Kidney epithelial cell (primary cell): ENCODE measurements at regions not wholly inside any gene's neighbourhood (a gene's known extent, or its start where the extent isn't known, plus 50 kb on each side); places are given as distances from the start of the nearest gene placed in this dataset.
A peak's percentile ranks its signal among the peaks of the same experiment; 100 is the strongest.

Source experiments
- DNase-seq: peaks from one replicate; pipeline ENCODE4 v3.0.0-alpha.2; 2010; ENCODE audit warnings: low read depth
- H3K27me3 ChIP-seq: 2 replicates; pipeline ENCODE4 v1.6.0; 2011; ENCODE audit warnings: low read length; ENCODE audit not compliant: control insufficient read depth, insufficient read depth
- H3K36me3 ChIP-seq: 2 replicates; pipeline ENCODE4 v1.5.1; 2011; ENCODE audit warnings: low read length; ENCODE audit not compliant: control insufficient read depth, insufficient read depth
- H3K4me3 ChIP-seq: 2 replicates; pipeline ENCODE4 v1.5.1; 2011; ENCODE audit warnings: low read depth, mild to moderate bottlenecking, control low read depth, low read length
- CTCF ChIP-seq: IDR thresholded peaks from 2 replicates; pipeline ENCODE4 v1.5.1; 2011; ENCODE audit warnings: mild to moderate bottlenecking, moderate library complexity, low read length, control low read depth, inconsistent platforms; ENCODE audit not compliant: insufficient read depth, poor library complexity, severe bottlenecking

DNA sequence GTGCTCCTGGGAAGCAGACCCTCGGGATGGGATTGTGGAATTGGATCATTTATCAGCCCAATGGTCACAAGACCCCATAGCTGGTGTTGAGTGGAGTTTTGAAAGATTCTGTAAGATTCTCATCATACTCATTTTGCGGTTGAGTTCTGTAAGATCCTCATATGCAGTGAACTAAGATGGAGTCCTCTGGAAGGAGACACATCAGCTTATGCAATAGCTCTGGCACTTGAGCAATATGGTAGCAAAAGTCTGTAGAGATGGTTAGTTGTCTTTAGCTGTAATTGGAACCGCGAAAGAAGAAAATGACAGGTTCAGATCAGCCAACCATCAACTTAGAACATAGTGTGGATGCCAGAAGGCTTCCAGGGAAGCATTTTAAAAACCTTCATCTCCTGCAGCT is 184.5 kb upstream of the TSC22D2 start:
- Histone ChIP-seq H3K4me3 (no peak overlapping the region), H3K27me3 (peaks cover 2% of the 10 kb centered on the region), H3K36me3 (no peaks in the 10 kb centered on the region)
- DNase-seq: no peak
- TF ChIP-seq CTCF: no peak

- no peak overlapping the region for H3K4me3 ChIP-seq
- no peaks in the 10 kb centered on the region for H3K36me3 ChIP-seq
- DNase-seq: no peak
- H3K27me3 ChIP-seq: peaks cover 2% of the 10 kb centered on the region
- TF ChIP-seq CTCF: no peak
Measured at GRCh38 chr3:150222691-150223489, 185.2 kb upstream of the TSC22D2 start.

GRCh38 chr3:150221904-150222523 is 186.1 kb upstream of the TSC22D2 start:
- Histone ChIP-seq H3K36me3 (no peaks in the 10 kb centered on the region), H3K27me3 (peaks cover 2% of the 10 kb centered on the region), H3K4me3 (no peak overlapping the region)
- DNase-seq: no peak
- no peak for TF ChIP-seq CTCF

DNA sequence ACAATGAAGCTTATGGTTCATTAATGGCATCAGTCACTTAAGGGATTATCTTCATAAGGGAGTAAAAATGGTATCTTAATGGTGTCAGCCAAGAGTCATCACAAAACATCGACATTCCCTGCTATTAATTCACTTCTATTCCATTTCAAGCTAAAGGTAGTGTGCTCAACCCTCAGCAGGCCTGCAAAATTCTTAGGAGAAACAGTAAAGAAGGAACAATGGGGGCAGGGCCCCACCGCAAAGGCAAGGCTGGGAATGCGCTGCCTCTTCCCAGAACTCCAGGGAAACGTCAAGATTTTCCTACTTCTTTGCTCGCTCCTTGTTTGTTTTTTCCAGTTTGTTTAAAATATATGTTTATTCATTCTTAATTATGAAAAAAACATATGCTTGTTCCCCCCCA is 187.3 kb upstream of the TSC22D2 start:
- no peaks in the 10 kb centered on the region for H3K36me3 ChIP-seq
- no peak for DNase-seq
- no peak for TF ChIP-seq CTCF
- H3K27me3 ChIP-seq: peaks cover 2% of the 10 kb centered on the region
- peak overlapping the region; percentile 25 for H3K4me3 ChIP-seq

- no peak for DNase-seq
- no peaks in the 10 kb centered on the region for H3K36me3 ChIP-seq
- peaks cover 2% of the 10 kb centered on the region for H3K27me3 ChIP-seq
- TF ChIP-seq CTCF: no peak
- H3K4me3 ChIP-seq: no peak overlapping the region
Measured at GRCh38 chr3:150220041-150220440, 188.1 kb upstream of the TSC22D2 start.
